TTC549 (cell line): ENCODE measurements at regions not wholly inside any gene's neighbourhood (a gene's known extent, or its start where the extent isn't known, plus 50 kb on each side); places are given as distances from the start of the nearest gene placed in this dataset.

ENCODE experiments used
- FAIRE-seq: peaks from 2 replicates; lab custom pipeline; 2012; peaks lifted over from hg19 to GRCh38; lab: Jason Lieb, UNC

DNA sequence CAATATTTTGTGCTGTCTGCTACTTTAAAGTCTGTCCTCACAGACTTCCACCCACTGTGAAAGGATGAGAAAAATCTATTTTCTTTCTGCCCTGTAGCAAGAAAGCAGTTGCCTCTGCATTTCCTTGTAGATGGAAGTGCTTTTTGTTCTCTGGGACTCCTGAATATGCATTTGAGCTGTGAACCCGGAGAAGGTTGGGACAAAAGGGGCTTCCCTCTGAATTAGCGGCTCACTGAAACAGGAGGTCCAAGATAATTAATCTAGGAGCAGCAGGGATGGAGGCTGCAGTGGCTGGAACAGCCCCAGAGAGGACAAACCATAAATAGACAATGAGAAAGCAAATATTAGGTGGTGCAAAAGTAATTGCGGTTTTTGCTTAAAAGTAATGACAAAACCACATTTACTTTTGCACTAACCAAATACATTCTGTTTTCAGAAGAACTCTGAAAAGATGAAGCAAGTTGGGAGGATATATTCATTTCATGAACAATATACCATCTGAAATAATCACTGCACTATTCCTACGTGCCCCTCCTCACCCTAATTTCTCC, 143.4 kb upstream of the KBTBD8 start:
- FAIRE-seq: no peak

DNA sequence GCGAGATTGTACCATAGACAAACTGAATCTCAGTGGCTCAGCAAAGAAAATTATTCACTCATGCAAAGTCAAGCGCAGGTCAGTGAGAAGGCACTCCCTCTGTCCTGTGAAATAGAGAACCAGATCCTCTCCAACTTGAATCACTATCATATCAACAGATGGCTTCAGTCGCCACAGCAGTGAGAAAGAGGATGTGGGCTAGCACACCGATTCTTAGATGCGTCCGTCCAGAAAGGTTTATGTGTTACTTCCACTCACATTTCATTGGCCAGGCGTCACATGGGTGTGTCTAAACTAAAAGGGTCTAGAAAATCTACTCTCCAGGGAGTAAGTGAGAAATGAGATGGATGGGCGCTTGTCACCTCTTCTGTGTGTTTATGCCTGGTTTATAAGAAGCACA, 141.6 kb upstream of the KBTBD8 start:
- FAIRE-seq: no peak

DNA sequence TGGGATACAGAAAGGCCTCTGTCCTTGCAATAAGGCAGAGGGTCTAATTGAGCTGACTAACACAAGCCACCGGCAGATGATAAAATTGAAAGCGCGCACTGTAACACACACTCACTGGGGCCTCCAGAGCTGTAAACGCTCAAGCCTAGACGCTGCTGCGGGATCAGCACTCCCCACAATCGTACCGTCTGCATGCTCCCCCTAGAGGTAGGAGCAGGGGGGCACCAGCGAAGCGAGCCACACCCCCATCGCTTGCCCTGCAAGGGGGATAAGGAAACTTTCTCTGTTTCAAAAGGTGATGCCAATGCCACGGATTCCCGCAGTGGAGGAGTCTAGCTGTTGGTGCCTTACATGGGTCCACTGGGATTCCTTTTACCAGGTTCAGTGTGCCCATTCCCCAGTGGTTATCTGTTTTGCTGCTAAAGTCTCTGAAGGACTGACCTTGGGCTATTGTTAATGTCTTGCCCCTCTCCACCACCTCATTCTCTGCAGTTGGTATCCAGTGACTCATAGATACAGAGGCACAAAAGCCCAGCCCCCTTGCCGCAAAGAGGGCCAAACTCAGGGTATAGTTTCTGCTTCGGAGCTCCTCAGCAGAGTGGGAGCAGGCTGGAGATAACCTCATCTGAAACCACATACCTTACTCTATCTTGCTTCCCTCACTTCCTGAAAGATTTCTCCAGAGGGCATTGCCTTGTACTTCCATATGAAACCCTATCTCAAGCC, 139.3 kb upstream of the KBTBD8 start:
- FAIRE-seq: no peak

DNA sequence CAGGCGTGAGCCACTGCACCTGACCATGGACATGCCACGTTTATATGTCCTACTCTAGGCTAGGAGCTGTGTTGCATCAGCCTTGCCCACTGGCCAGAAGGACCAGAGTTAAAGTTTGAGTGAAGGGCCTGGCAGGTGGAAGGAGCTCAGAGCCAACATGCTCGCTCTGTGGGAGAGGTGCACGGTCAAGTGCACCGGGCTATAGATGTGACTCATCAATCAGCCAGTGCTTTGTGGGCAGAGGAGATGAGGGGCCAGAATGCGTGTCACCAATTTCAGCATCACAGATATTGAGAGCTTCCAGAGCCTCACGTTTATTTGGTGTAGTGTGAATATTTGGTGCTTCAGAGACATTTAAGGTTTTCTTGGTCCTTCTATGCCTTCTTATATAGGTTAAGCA, 137.3 kb upstream of the KBTBD8 start:
- FAIRE-seq: no peak

DNA sequence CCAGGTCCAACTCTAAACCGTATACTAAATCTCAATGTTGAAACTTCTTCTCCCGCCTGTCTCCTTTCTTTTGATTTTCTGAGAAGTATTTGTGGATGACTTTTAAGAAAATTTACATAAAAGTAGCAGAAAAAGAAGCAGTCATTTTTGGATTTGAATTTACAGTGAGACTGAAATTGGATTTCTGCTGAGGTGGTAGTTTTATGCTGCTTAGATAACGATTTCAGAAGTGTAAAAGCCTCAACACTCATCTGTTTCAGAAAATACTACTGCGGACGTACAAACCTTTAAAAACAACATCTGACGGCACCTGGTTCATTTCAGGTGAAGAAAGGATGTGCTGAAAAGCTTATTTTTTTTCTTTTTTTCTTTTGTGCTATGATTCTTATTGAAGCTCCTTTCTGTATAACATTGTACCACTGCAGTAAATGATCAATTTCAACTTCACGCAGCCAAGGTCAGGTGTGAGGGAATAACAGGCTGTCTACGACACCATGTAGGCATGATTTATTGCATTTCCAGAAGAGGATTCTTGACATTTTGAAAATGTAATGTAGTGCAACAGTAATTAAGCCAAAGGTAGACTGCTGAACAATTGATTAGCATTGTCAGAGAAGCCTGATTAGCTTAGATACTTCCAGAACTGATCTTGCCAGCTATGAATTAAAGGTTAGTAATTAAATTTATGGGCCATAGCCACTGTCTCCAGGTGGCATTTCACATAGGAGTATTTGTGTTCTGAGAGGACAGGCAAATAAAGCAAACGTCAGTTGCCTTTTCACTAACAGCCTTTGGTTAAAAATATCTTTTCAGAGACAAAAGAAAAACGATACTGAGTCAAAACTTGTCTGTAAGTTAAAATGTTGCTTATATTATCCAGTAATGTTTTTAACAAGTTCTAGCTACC, 134.6 kb upstream of the KBTBD8 start:
- no peak for FAIRE-seq

DNA sequence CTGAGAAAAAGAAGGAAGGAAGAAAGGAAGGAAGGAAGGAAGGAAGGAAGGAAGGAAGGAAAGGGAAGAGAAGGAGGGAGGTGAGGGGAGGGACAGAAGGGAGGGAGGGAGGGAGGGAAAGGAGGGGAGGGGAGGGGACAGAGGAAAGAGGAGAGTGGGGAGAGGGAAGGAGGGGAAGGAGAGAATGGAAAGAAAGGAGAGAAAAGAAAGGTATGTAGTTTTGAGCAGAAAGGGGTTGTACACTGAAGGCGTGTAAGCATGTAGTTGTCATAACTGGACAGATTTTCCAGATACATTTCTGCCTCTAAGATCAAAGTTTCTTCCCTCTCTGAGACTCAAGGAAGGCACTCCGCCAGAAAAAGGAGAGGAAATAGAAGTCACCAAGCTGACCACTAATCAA, 113.4 kb upstream of the KBTBD8 start:
- no peak for FAIRE-seq

DNA sequence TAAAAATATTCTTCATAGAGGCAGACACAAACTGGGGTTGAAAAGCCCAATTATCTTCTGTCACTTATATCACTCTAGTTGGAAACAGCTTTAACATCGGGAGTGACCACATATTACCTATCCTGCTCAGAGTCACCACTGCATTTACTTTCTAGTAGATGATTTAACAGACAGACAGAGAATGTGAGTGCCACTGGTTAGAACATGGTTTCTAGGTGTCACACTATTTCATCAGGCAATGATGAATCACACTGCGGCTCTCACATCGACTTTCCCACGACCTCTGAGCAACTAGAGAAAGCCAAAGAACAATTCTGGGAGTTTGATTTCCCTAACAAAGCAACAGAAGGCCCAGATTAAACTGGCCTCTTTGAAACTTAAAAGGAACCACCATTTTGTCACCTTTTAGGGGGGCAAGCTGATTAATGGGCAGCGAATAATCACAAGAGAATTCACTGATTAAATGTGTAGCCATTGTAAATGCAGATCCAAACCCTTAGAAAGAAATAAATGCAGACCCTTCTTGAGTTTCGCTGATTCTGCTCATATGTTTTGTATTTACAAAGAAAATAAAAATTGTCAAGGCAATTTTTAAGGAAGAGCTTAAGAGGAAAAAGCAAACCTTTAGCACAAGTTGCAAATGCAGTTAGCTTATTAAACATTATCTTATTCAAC, 112.6 kb upstream of the KBTBD8 start:
- FAIRE-seq: no peak

DNA sequence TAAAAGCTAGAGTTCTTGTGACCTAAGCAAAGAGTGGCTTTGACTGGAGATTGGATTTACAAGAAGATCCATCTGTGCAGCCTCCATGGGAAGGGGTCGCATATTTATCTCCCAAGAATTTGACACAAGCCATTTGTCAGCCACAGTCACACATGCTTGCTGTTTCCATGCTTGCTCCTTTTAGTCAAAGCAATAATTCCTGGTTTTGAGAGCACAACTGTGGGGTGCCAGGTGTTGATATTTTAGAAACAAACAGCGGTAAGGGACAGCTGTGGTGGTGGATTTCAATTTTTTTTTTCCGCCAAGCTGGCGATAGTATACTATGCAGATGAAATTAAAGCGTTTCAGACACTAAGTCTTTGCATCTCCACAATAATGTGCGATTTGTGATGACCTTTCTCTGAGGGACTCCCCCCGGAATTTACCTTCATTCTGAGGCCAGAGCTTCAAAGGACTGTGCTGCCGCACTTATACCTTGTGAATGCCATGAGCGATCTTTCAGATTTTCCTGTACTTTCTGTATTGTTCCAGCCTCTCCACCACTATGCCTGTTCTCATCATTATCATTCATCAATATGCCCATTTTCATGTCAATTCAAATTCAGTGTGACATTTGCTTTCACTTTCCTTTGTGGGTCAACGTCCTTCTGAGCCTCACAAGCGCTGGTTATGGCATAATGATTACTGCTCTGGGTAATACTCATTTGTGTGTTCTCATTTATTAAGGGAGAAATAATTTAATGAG, 108.2 kb upstream of the KBTBD8 start:
- no peak for FAIRE-seq

DNA sequence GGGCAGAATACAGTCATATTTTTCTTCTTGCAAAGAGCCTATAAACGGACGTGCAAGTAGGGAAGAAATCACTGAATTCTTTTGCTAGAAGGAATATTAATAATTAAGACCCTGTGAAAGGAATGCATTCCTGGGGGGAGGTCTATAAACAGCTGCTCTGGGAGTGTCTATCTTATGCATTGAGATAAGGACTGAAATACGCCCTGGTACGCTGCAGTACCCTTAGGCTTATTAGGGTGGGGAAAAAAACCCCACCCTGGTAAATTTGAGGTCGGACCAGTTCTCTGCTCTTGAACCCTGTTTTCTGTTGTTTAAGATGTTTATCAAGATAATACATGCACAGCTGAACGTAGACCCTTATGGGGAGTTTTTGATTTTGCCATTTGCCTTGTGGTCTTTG, 100.0 kb upstream of the KBTBD8 start:
- no peak for FAIRE-seq

DNA sequence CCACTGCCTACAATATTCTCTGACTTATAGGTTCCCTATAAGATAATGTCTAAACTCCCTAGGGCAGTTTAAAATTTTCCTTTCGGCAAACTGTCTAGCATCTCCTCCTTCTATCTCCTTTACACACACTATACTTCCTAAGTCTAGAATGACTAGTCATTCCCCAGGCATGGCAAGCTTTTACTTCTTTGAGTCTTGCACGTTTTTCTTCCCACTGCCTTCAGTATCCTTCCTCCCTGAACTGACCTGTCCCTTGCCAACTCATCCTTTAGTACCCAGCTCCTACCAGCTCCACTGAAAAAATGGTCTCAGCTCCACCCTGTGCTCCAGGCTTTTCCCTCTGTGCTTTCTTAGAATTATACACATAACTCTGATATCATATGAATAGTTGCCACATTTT, 93.8 kb upstream of the KBTBD8 start:
- FAIRE-seq: no peak

DNA sequence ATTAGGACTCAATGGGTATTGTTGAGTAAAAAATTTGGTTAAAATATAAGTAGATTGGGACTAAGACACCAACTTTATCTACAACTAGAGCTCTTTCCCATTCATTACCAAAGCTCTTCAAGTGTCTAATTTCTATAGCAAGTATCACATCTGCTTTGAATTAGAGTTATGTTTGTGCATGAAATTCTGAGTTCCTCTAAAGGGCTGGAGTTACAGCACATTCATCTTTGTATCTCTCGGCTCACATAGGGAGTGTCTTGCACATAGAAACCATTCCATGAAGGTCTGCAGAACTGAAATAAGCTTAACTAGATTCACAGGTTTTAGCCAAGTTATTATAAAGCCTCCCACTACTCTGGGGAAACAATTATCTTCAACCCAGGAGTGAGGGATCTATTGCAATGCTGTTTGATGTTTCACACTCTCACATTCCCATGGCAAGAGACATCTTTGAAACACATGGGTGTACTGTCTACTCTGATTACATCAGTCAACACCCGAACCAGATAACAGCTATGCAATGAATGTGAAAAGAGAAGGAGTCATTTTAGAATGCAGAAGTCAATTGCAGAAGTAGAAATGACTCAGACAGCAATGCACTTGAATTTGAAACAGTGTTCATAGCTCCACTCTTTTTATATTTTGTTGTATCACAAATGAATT, 93.1 kb upstream of the KBTBD8 start:
- no peak for FAIRE-seq

DNA sequence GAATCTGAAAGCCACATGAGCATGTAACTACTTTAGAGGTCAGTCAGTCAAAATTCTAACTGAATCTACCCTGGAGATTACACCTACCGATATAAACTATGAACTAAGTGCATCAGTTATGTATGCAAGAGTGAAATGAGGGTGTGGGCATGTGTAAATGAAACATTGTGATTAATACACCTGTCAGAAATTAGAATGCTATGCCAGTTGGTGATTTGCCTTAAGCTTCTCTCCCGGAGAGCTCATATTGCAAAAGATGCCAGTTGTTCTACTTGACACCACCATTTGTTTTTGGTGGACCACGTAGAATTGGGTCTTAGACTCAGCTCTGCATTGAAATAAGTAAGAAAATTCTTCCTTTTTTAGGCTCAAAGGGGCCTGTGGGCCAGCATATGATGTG, 91.0 kb upstream of the KBTBD8 start:
- no peak for FAIRE-seq

DNA sequence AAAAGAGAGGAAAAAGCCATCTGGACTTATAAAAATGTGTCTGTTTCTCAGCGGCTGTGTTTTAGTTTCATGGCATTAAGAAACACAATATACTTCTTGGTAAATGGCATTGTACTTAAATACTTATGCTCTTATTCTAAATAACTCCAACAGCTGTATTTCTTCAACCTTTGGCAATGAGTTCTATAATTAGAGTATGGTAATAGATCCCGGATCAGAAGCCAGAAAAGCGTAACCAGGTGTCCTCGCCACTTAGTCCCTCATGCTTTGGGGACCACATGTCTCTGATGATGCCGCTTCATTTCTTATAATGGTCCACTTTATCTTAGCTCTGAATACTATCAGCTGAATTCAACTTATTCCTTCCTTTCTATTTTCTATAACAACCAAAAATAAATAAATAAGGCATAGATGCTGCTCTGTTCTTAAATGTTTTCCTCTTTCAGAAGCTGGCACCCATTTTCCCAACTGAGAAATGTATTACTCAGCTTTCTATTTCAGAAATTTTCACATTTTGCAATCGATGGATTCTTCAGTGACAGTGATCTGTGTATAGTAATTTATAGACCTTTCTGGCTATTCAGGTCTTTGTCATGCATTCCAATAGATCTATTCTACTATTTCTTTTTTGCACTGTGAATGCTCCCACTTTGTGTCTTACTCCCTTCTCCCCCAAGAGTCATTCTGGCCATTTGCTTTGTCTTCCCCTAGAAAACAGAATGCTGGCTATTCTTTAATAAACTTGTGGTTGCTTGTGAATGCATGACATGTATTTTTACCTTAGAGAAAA, 87.6 kb upstream of the KBTBD8 start:
- FAIRE-seq: no peak

DNA sequence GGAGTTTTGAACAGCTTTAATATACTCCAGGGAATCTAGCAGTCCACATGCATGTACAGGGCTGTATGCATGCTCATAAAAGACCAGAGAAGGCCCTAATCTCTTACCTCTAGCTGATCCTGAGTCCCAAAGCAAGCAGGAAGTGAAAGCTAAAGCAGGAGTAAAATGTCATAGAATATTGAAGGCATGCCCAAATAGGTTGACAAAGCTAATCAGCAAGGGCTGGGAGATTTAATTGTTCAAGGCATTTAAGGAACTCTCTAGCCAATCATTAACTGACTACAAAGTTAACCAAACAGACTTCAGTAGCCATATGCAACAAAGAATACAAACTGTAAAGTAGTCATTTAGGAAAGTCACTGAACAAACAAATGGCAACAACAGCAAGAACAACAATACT, 85.8 kb upstream of the KBTBD8 start:
- FAIRE-seq: no peak

DNA sequence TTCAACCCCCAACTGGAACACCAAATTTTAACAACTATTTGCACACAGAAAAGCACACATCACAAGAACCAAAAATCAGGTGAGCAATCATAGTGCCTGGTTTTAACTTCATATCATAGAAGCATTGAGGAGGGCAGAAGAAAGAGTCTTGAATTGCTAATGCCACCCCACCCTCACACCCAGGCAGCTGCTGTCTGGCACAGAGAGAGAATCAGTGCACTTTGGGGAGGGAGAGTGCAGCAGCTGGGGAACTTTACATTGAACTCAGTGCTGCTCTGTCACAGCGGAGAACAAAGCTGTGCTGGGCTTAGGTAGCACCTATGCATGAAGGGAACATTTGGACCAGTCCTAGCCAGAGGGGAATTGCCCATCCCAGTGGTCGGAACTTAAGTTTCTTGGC, 76.0 kb upstream of the KBTBD8 start:
- no peak for FAIRE-seq

DNA sequence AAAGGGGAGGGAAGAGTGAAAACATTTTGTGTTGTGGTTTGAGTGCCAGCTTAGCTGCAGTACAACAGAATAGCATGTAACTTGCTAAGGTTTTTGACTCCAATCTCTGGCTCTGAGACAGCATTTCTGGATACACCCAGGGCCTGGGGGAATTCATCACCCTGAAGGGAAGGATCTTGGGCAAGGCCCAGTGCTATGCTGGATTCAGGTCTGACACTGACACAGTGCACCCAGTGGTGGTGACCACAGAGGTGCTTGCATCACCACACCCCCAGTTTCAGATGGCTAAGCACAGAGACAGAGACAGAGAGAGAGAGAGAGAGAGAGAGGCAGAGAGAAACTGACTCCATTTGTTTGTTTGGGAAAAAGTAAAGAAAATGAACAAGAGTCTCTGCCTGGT, 74.1 kb upstream of the KBTBD8 start:
- FAIRE-seq: no peak

DNA sequence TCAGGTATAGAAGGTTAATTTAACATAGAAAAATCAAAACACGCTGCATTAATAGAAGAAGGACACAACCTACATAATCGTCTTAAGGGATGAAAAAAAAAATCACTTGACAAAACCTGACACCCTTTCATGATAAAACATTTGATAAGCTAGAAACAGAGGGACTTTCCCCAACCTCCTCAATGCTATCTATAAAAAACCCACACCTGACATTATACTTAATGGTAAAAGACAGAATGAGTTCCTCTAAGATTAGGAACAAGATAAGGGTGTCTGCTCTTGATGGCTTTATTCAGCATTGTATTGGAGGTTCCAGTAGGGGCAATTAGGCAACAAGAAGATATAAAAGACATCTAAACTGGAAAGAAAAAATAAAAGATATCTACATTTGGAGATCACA, 69.9 kb upstream of the KBTBD8 start:
- FAIRE-seq: no peak

DNA sequence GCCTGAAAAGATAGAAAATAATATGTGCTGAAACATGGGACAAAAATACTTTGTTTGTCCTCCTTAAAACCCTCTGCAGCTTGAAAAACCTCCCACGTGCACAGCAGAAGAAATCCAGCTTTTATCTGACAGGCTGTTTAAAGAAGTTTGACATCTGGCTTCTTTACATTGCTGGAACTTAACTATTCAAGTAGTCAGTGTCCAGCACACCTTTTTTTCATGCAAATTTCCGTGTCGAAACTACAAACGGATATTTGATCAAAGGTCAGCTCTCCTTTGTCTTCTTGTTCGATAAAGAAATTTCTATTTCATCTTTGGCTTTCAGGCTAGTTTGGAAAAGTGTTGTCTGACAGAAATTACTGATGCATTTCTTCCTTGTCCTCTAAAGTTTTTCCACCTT, 66.8 kb upstream of the KBTBD8 start:
- no peak for FAIRE-seq

DNA sequence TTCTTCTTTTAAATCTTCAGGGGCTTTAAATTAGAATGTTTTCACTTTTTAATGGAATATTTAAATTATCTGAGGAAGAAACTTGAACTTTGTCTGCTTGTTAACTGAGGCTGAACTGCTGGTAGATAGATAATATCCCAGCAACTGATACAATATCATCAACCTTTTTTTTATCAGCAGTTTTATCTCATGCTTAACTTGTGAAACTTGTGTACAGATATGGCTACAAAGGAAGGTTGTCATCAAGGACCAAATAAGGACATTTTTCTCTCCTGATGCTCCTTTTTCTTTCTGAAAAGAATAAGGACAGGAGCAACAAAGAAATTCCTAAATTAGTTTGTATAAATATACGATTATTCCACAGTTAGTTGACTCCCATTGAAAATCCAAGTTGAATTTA, 66.4 kb upstream of the KBTBD8 start:
- FAIRE-seq: no peak

DNA sequence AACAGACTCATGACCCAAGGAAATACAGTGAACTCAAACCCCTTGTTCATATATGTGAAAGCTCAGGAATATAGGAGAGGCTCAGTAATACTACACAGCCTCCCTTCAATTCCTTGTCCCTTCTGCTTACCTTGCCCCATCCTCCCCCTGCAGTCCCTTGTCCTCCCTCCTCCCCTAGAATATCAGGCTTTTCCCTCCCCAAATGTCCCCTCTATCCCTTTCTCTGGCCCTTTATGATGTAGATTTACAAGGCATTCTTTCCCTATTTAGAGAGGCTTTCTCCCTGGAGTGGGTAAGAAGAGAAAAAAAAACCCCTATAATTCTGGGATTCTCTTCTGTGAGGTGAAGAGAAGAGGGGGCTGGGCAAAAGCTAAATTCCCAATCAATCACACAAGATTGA, 64.9 kb upstream of the KBTBD8 start:
- FAIRE-seq: no peak

DNA sequence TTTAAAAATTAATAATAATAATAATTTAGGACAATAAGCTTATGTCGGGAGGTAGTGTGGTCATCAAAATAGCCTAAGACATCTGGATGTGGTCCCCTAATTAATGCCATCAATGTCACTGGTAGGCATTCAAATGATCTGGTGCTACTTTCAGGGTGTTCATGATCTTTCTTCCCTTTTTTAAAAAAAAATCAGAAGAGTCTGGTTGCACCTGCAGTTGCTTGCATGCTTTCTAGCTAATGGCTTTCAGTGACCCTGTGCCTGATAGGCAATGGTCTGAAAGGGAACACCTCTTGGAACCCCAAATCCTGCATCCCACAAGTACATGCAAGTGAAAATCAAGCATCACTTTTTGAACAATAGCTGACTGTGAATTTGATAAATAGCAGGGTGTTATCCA, 64.1 kb upstream of the KBTBD8 start:
- no peak for FAIRE-seq
